Left lung (tissue), 4 donors: ENCODE measurements at regions not wholly inside any gene's neighbourhood (a gene's known extent, or its start where the extent isn't known, plus 50 kb on each side); places are given as distances from the start of the nearest gene placed in this dataset.

Experiments
- ATAC-seq: fragments of 200-7000 bp; cut with Tn5 transposase; one replicate; pipeline ENCODE4 v1.9.1; 2020; ENCODE audit warnings: moderate library complexity
- DNase-seq, 4 donors: peaks; one replicate each; pipeline ENCODE4 v3.0.0-alpha.2; 2013 to 2020
- H3K27ac ChIP-seq, 2 donors: fragments of 200-600 bp; sonication (generic) in 1 of 2; one replicate each; pipeline versions ENCODE4 v1.5.0 to v1.8.0; 2020 to 2021
- H3K27me3 ChIP-seq, 2 donors: fragments of 200-600 bp; sonication (generic) in 1 of 2; one replicate each; pipeline versions ENCODE4 v1.5.0 to v1.8.0; 2020 to 2021
- H3K36me3 ChIP-seq, 2 donors: fragments of 200-600 bp; sonication (generic) in 1 of 2; one replicate each; pipeline versions ENCODE4 v1.5.0 to v1.8.0; 2020 to 2021
- H3K4me1 ChIP-seq, 2 donors: fragments of 200-600 bp; one replicate each; pipeline ENCODE4 v1.8.0; 2021
- H3K4me3 ChIP-seq, 2 donors: fragments of 200-600 bp; sonication (generic) in 1 of 2; one replicate each; pipeline versions ENCODE4 v1.5.0 to v1.8.0; 2020 to 2021; ENCODE audit warnings: mild to moderate bottlenecking in 1 of 2
- H3K9me3 ChIP-seq, 2 donors: fragments of 200-600 bp; sonication (generic) in 1 of 2; one replicate each; pipeline versions ENCODE4 v1.5.0 to v1.8.0; 2020 to 2021
- CTCF ChIP-seq, 2 donors: fragments of 200-600 bp; sonication (generic) in 1 of 2; IDR thresholded peaks; one replicate each; pipeline versions ENCODE4 v1.5.0 to v1.8.0; 2021; ENCODE audit warnings: antibody characterized with exemption in 2 of 2
- intact Hi-C, 2 donors: fragments of 100-400 bp; cut with DNase I; formaldehyde crosslinking; loops; one replicate each; pipeline versions ENCODE4 v1.11.2 to v1.14.2; 2022
- donor health status: DM: no; HTN: yes; CAD: no.
- donor health status: DM: no; HTN: no; CAD: no.

DNA sequence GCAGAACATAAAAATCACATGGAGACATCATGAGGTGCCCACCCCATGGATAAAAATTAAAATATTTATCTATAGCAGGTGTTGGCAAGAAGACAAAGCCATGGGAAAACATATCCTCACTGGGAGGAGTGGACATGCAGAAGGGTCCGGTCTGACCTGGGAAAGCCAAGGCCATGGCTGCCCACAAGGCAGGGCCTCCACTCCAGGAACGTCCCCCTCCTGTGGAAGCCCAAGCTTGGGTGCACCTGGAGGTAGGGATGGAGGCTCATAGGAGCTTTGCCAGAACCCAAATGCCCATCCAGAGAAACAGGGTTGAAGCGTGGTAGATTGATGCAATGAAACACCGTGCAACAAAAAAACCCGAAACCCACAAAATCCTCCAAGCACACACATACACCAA, 81.4 kb upstream of the COL5A1 start:
- ATAC-seq (no peak), DNase-seq (peak in 1 of 4 donors; percentile 9)
- peaks cover 0 to 14% of the 10 kb centered on the region in 2 donors for H3K27me3 ChIP-seq
- H3K36me3 ChIP-seq: no peaks in the 10 kb centered on the region
- intact Hi-C loops: no loop called here
- H3K27ac ChIP-seq: no peak overlapping the region
- H3K9me3 ChIP-seq: no peaks in the 10 kb centered on the region
- no peak for TF ChIP-seq CTCF (IDR thresholded peaks at IDR 0.05)
- no peaks in the 10 kb centered on the region for H3K4me1 ChIP-seq
- no peak overlapping the region for H3K4me3 ChIP-seq

DNA sequence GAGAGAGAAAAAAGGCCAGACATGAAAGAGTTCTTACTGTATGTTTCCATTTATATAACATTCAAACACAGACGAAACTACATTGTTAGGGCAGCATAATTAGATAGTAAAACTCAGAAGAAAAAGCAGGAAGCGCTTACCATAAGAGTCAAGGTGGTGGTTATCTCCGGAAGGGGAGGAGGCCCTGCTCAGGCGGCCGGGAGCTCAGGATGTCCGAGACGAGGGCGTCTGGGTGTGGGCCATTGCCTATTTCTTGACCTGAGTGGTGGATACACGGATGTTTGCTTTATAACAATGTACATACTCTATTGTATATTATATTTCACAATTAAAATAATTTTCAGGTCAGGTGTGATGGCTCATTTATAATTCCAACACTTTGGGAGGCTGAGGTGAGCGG, 80.9 kb upstream of the COL5A1 start:
- no peak for TF ChIP-seq CTCF (IDR thresholded peaks at IDR 0.05)
- Histone ChIP-seq H3K27ac (no peak overlapping the region), H3K36me3 (no peaks in the 10 kb centered on the region), H3K27me3 (peaks cover 0 to 14% of the 10 kb centered on the region in 2 donors), H3K4me3 (no peak overlapping the region), H3K9me3 (no peaks in the 10 kb centered on the region), H3K4me1 (no peaks in the 10 kb centered on the region)
- intact Hi-C loops: no loop called here
- DNase-seq: peak in 1 of 4 donors; percentile 10
- ATAC-seq: no peak

DNA sequence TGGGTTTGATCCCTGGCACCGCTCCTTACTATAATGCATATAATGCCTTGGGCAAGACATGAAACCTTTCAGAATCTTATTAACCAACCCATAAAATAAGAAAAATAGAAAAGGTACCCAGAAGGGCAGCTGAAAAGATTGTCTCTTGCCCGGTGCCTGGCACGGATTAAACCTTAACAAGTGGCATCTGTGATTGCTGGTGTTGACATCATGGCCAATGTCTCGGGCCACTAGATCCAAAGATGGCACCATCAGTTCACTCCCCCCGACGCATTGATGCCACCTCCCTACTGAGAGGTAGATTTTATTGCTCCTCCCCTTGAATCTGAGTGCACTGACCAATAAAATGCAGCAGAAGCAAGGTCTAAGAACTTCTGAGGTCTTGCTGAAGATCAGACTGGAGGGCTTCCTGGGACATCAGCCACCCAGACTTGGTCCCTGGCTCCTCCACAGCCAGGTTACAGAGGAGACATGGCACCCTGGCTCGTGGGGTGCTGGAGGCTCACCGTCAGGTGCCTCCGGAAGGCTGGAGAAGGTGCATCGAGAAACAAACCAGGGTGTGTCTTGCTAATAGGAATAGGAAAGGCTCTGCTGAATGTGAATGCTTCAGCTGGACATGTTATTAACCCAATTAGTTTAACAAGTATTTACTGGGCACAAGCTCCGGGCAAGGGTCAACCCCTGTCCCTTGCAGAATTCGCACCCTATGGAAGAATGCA, 80.0 kb upstream of the COL5A1 start:
- peaks cover 0 to 8% of the 10 kb centered on the region in 2 donors for H3K9me3 ChIP-seq
- TF ChIP-seq CTCF (IDR thresholded peaks at IDR 0.05): no peak
- ATAC-seq (no peak), DNase-seq (peak in 1 of 4 donors; percentile 15)
- peaks cover 0 to 14% of the 10 kb centered on the region in 2 donors for H3K27me3 ChIP-seq
- no peak overlapping the region for H3K27ac ChIP-seq
- no peaks in the 10 kb centered on the region for H3K36me3 ChIP-seq
- H3K4me1 ChIP-seq: no peaks in the 10 kb centered on the region
- no peak overlapping the region for H3K4me3 ChIP-seq
- intact Hi-C loops: no loop called here

DNA sequence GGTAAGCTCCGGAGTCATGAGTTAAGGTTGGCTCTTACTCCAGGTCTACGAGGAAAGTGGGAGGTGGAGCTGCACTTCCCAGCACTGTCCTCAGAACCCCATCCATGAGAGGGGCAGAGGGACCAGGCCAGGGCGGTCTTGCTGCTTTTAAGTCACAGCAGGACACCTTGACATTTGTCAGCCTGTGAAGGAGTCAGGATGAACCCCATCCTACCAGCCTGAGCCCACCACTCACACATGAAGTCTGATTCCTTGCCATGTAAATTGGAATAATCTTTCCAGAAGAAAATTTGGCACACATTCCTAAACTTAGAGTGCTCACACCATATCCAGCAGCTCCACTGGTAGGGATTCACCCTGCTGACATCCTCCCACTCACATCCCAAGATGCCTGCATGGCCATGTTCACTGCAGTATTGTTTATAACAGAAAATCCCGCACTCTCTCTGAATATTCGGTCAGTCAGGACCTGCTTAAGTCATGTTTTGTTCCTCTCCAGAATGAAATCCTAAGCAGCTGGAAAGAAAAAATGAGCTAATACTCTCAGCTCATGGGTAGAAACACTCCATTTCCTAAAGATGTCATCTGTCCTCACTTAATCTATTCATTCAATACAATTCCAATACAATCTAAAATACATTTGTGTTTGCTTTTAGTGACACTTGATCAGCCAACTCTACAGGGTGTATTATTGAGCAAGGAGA, 79.3 kb upstream of the COL5A1 start:
- H3K27ac ChIP-seq: no peak overlapping the region
- peaks cover 0 to 13% of the 10 kb centered on the region in 2 donors for H3K27me3 ChIP-seq
- TF ChIP-seq CTCF (IDR thresholded peaks at IDR 0.05): no peak
- DNase-seq (peak in 1 of 4 donors; percentile 23), ATAC-seq (no peak)
- no peaks in the 10 kb centered on the region for H3K36me3 ChIP-seq
- no peaks in the 10 kb centered on the region for H3K4me1 ChIP-seq
- peaks cover 0 to 14% of the 10 kb centered on the region in 2 donors for H3K9me3 ChIP-seq
- intact Hi-C loops: no loop called here
- no peak overlapping the region for H3K4me3 ChIP-seq

DNA sequence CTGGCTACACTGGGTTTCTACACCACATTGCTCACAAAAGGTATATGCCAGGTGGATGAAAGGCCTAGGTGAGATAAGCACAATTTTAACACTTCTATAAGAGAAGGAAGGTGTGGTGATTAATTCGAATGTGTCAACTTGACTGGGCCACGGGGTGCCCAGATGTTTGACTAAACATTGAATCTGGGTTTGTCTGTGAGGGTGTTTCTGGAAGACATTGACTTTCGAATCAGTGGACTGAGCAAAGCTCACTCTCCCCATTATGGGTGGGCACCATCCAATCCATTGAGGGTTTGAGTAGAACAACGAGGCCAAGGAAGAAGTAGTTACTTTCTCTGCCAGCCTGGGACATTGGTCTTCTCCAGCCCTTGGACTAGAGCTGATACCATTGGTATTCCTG, 78.2 kb upstream of the COL5A1 start:
- Histone ChIP-seq H3K4me3 (no peak overlapping the region), H3K27me3 (peaks cover 0 to 2% of the 10 kb centered on the region in 2 donors), H3K27ac (no peak overlapping the region), H3K9me3 (peaks cover 0 to 14% of the 10 kb centered on the region in 2 donors), H3K4me1 (no peaks in the 10 kb centered on the region), H3K36me3 (no peaks in the 10 kb centered on the region)
- intact Hi-C loops: no loop called here
- TF ChIP-seq CTCF (IDR thresholded peaks at IDR 0.05): no peak
- DNase-seq (no peak), ATAC-seq (no peak)
